IMR-90 (cell line): ENCODE measurements at regions not wholly inside any gene's neighbourhood (a gene's known extent, or its start where the extent isn't known, plus 50 kb on each side); places are given as distances from the start of the nearest gene placed in this dataset.

Experiments
- ATAC-seq: fragments of 200-7000 bp; cut with Tn5 transposase; 2 replicates; pipeline ENCODE4 v1.9.1; 2020; ENCODE audit warnings: low read depth, mild to moderate bottlenecking, moderate library complexity
- BruUV-seq: library from RNA; stranded (reverse); fragments of 400-500 nt; replicated peaks from 2 replicates; lab custom pipeline; 2021; lab: Mats Ljungman, UMichigan
- CTCF ChIA-PET: fragments of 300-600 bp; formaldehyde crosslinking; extraction: SDS; loops from one replicate; lab custom pipeline; 2021; ENCODE audit warnings: antibody characterized with exemption; lab: Yijun Ruan, JAX
- POLR2A ChIA-PET: fragments of 300-600 bp; sonication (Branson Sonifier 250); formaldehyde crosslinking; loops from one replicate; lab custom pipeline; 2022; ENCODE audit warnings: antibody characterized with exemption; ENCODE audit not compliant: unreplicated experiment; lab: Charles Lee
- DNase-seq: peaks from one replicate; pipeline ENCODE4 v3.0.0; 2013
- H2AFZ ChIP-seq: replicated peaks from 2 replicates; pipeline ENCODE3; 2013; ENCODE audit warnings: low read length, mild to moderate bottlenecking; ENCODE audit not compliant: poor library complexity
- H2AK5ac ChIP-seq: 2 replicates; pipeline ENCODE4 v1.6.1; 2013; ENCODE audit warnings: low read depth, low read length, inconsistent platforms
- H2AK9ac ChIP-seq: replicated peaks from 2 replicates; pipeline ENCODE3; 2013; ENCODE audit warnings: mild to moderate bottlenecking, low read depth, low read length, moderate library complexity; ENCODE audit not compliant: poor library complexity
- H2BK120ac ChIP-seq: 2 replicates; pipeline ENCODE4 v1.6.1; 2013; ENCODE audit warnings: low read depth, low read length, inconsistent platforms
- H2BK15ac ChIP-seq: 3 replicates; pipeline ENCODE4 v1.6.1; 2013; ENCODE audit warnings: low read depth, low read length, inconsistent platforms
- H2BK20ac ChIP-seq: 2 replicates; pipeline ENCODE4 v1.6.1; 2013; ENCODE audit warnings: low read depth, mild to moderate bottlenecking, inconsistent platforms, low read length, moderate library complexity
- H2BK5ac ChIP-seq: 2 replicates; pipeline ENCODE4 v1.6.1; 2013; ENCODE audit warnings: mild to moderate bottlenecking, low read depth, low read length, inconsistent platforms; ENCODE audit not compliant: poor library complexity, severe bottlenecking
- H3K14ac ChIP-seq: replicated peaks from 2 replicates; pipeline ENCODE4 v1.6.1; 2013; ENCODE audit warnings: low read depth, low read length, inconsistent platforms
- H3K18ac ChIP-seq: 2 replicates; pipeline ENCODE4 v1.6.1; 2013; ENCODE audit warnings: low read depth, low read length, control low read depth
- H3K23ac ChIP-seq: 2 replicates; pipeline ENCODE4 v1.6.1; 2013; ENCODE audit warnings: low read depth, low read length, inconsistent platforms
- H3K27ac ChIP-seq: 2 replicates; pipeline ENCODE4 v1.5.1; 2013; ENCODE audit warnings: mild to moderate bottlenecking, control low read depth, low read length; ENCODE audit not compliant: insufficient read depth
- H3K27me3 ChIP-seq: 2 replicates; pipeline ENCODE4 v1.6.1; 2013; ENCODE audit warnings: low read length; ENCODE audit not compliant: control insufficient read depth, insufficient read depth
- H3K36me3 ChIP-seq: 2 replicates; pipeline ENCODE4 v1.6.1; 2013; ENCODE audit warnings: low read length, mixed read lengths; ENCODE audit not compliant: control insufficient read depth, insufficient read depth
- H3K4ac ChIP-seq: 2 replicates; pipeline ENCODE4 v1.6.1; 2013; ENCODE audit warnings: low read depth, low read length, inconsistent platforms
- H3K4me1 ChIP-seq: 2 replicates; pipeline ENCODE4 v1.6.1; 2013; ENCODE audit warnings: low read length, mixed read lengths; ENCODE audit not compliant: control insufficient read depth, insufficient read depth
- H3K4me2 ChIP-seq: 2 replicates; pipeline ENCODE4 v1.6.1; 2013; ENCODE audit warnings: low read depth, mild to moderate bottlenecking, control low read depth, low read length, moderate library complexity
- H3K4me3 ChIP-seq: 2 replicates; pipeline ENCODE4 v1.5.1; 2013; ENCODE audit warnings: low read depth, mild to moderate bottlenecking, control low read depth, low read length, moderate library complexity; ENCODE audit not compliant: insufficient read depth
- H3K56ac ChIP-seq: 2 replicates; pipeline ENCODE4 v1.6.1; 2013; ENCODE audit warnings: low read length, inconsistent platforms; ENCODE audit not compliant: insufficient read depth; ENCODE audit errors: extremely low read depth
- H3K79me1 ChIP-seq, 2 experiments: 2 replicates each; pipeline ENCODE4 v1.6.1; 2013; ENCODE audit warnings: low read length in 2 of 2, inconsistent platforms in 1 of 2, low read depth in 1 of 2
- H3K9ac ChIP-seq: 2 replicates; pipeline ENCODE4 v1.6.1; 2013; ENCODE audit warnings: low read depth, low read length, control low read depth
- H3K9me1 ChIP-seq: 2 replicates; pipeline ENCODE4 v1.6.1; 2013; ENCODE audit warnings: low read length, inconsistent platforms; ENCODE audit not compliant: insufficient read depth
- H3K9me3 ChIP-seq: 2 replicates; pipeline ENCODE4 v1.6.1; 2013; ENCODE audit warnings: low read length; ENCODE audit not compliant: control insufficient read depth, insufficient read depth
- H4K20me1 ChIP-seq: 2 replicates; pipeline ENCODE4 v1.6.1; 2013; ENCODE audit warnings: low read length, inconsistent platforms; ENCODE audit not compliant: insufficient read depth
- H4K5ac ChIP-seq: 2 replicates; pipeline ENCODE4 v1.6.1; 2013; ENCODE audit warnings: mild to moderate bottlenecking, low read depth, low read length, control low read depth
- H4K8ac ChIP-seq, 2 experiments: 2 replicates each; pipeline ENCODE4 v1.6.1; 2013; ENCODE audit warnings: low read depth in 2 of 2, low read length in 2 of 2, control low read depth in 1 of 2, inconsistent platforms in 1 of 2
- H4K91ac ChIP-seq: 2 replicates; pipeline ENCODE4 v1.6.1; 2013; ENCODE audit warnings: low read depth, low read length, inconsistent platforms; ENCODE audit not compliant: insufficient read depth
- BHLHE40 ChIP-seq: fragments of 150-350 bp; IDR thresholded peaks from 2 replicates; pipeline ENCODE4 v1.6.1; 2016; ENCODE audit warnings: mild to moderate bottlenecking, low read depth, low read length
- CHD1 ChIP-seq: IDR thresholded peaks from 2 replicates; pipeline ENCODE4 v1.6.1; 2012; ENCODE audit warnings: low read depth, low read length, improper control_type of control experiment
- FOS ChIP-seq: fragments of 150-350 bp; IDR thresholded peaks from 2 replicates; pipeline ENCODE4 v1.6.1; 2016; ENCODE audit warnings: low read depth, low read length
- MAFK ChIP-seq: IDR thresholded peaks from 2 replicates; pipeline ENCODE4 v1.6.1; 2012; ENCODE audit warnings: low read depth, low read length, improper control_type of control experiment
- POLR2A ChIP-seq: IDR thresholded peaks from 2 replicates; pipeline ENCODE4 v1.6.1; 2012; ENCODE audit warnings: mild to moderate bottlenecking, low read depth, low read length
- RAD21 ChIP-seq: IDR thresholded peaks from 2 replicates; pipeline ENCODE4 v1.6.1; 2012; ENCODE audit warnings: low read length, improper control_type of control experiment
- RCOR1 ChIP-seq: IDR thresholded peaks from 2 replicates; pipeline ENCODE4 v1.6.1; 2012; ENCODE audit warnings: mild to moderate bottlenecking, low read length, improper control_type of control experiment; ENCODE audit not compliant: insufficient replicate concordance
- RFX5 ChIP-seq: IDR thresholded peaks from 2 replicates; pipeline ENCODE4 v1.8.0; 2012; ENCODE audit warnings: low read depth, mild to moderate bottlenecking, low read length, moderate library complexity
- SMC3 ChIP-seq: fragments of 150-350 bp; IDR thresholded peaks from 2 replicates; pipeline ENCODE4 v1.6.1; 2016; ENCODE audit warnings: low read depth, mild to moderate bottlenecking, antibody characterized with exemption, low read length, moderate library complexity
- WGBS, 2 experiments: methylation state at CpG; one replicate each; pipeline versions ENCODE4 v1.1.5 to v1.1.7; 2013; ENCODE audit warnings: missing lambda C conversion rate in 2 of 2; ENCODE audit not compliant: insufficient read length in 1 of 2; ENCODE audit errors: extremely low coverage in 2 of 2; 5-methylcytosine and 5-hydroxymethylcytosine counted together
- dilution Hi-C: fragments of 300-500 bp; cut with HindIII; formaldehyde crosslinking; loops from one replicate; pipeline ENCODE4 v1.14.3; 2018; ENCODE audit warnings: low sequenced_read_pairs; ENCODE audit not compliant: unreplicated experiment
- in situ Hi-C: fragments of 300-500 bp; cut with MboI; formaldehyde crosslinking; loops from 3 replicates; pipeline ENCODE4 v1.14.3; 2019; ENCODE audit warnings: low sequenced_read_pairs, inconsistent platforms, mixed read lengths
- intact Hi-C: fragments of 100-400 bp; cut with micrococcal nuclease; formaldehyde crosslinking; loops from 2 replicates; pipeline ENCODE4 v1.10.0; 2022
- TF ChIP-seq, protein P1 (sequence below): fragments of 150-350 bp; IDR thresholded peaks from 2 replicates; pipeline ENCODE4 v1.6.1; 2016; ENCODE audit warnings: low read depth, mild to moderate bottlenecking, low read length, moderate library complexity, borderline replicate concordance
- TF ChIP-seq, protein P2 (sequence below): fragments of 150-350 bp; IDR thresholded peaks from 2 replicates; pipeline ENCODE4 v1.6.1; 2017; ENCODE audit warnings: mild to moderate bottlenecking, antibody characterized with exemption, low read length, low read depth

DNA sequence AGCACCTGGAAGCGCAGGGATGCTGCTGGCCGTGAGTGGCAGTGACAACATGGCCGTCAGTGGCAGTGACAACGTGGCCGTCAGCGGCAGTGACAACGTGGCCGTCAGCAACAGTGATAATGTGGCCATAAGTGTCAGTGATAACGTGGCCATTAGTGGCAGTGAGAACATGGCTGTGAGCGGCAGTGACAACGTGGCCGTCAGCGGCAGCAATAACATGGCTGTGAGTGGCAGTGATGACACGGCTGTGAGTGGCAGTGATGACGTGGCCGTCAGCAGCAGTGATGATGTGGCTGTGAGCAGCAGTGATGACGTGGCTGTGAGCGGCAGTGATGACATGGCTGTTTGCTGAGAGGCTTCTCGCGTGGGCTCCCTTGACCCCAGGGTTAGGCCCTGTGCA, 169.8 kb downstream of the ERMARD start:
- BruUV-seq: no TSS peak
- Histone ChIP-seq H2AK9ac (peak overlapping the region; percentile 65), H3K27ac (no peak overlapping the region), H3K4me2 (no peak overlapping the region), H2AFZ (no peak overlapping the region), H3K56ac (no peak overlapping the region), H4K20me1 (no peaks in the 10 kb centered on the region), H2BK15ac (no peak overlapping the region), H4K8ac (no peak overlapping the region), H3K9me3 (peaks cover 56% of the 10 kb centered on the region), H3K18ac (no peak overlapping the region), H3K4me3 (no peak overlapping the region), H3K9me1 (no peaks in the 10 kb centered on the region), H2AK5ac (no peak overlapping the region), H3K9ac (no peak overlapping the region), H3K79me1 (no peaks in the 10 kb centered on the region), H3K36me3 (no peaks in the 10 kb centered on the region), H4K5ac (no peak overlapping the region), H3K4ac (no peak overlapping the region), H3K27me3 (no peaks in the 10 kb centered on the region), H2BK120ac (no peak overlapping the region), H4K91ac (no peak overlapping the region), H3K23ac (no peak overlapping the region), H3K4me1 (no peaks in the 10 kb centered on the region), H3K14ac (no peak overlapping the region), H2BK5ac (no peak overlapping the region), H2BK20ac (no peak overlapping the region)
- ChIA-PET CTCF (no interaction called here), POLR2A (no interaction called here)
- intact Hi-C loops (no loop called here), in situ Hi-C loops (no loop called here), dilution Hi-C loops (no loop called here)
- DNase-seq (no peak), ATAC-seq (no peak)
- no peak for TF ChIP-seq SMC3
- TF ChIP-seq CHD1: no peak
- no peak for TF ChIP-seq BHLHE40
- TF ChIP-seq MAFK: no peak
- TF ChIP-seq POLR2A: no peak
- TF ChIP-seq RFX5: no peak
- TF ChIP-seq RAD21: no peak
- TF ChIP-seq, protein P1, sequence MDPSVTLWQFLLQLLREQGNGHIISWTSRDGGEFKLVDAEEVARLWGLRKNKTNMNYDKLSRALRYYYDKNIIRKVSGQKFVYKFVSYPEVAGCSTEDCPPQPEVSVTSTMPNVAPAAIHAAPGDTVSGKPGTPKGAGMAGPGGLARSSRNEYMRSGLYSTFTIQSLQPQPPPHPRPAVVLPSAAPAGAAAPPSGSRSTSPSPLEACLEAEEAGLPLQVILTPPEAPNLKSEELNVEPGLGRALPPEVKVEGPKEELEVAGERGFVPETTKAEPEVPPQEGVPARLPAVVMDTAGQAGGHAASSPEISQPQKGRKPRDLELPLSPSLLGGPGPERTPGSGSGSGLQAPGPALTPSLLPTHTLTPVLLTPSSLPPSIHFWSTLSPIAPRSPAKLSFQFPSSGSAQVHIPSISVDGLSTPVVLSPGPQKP: no peak
- TF ChIP-seq RCOR1: no peak
- TF ChIP-seq, protein P2, sequence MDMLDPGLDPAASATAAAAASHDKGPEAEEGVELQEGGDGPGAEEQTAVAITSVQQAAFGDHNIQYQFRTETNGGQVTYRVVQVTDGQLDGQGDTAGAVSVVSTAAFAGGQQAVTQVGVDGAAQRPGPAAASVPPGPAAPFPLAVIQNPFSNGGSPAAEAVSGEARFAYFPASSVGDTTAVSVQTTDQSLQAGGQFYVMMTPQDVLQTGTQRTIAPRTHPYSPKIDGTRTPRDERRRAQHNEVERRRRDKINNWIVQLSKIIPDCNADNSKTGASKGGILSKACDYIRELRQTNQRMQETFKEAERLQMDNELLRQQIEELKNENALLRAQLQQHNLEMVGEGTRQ: no peak
- TF ChIP-seq FOS: no peak
- 83% methylated on average over 15 of the region's 20 CpGs; no CpG with 5 or more reads in 1 of the 2 experiments for WGBS, 2 experiments
